Fibroblast of villous mesenchyme (primary cell): ENCODE measurements at regions not wholly inside any gene's neighbourhood (a gene's known extent, or its start where the extent isn't known, plus 50 kb on each side); places are given as distances from the start of the nearest gene placed in this dataset.

Experiments
- DNase-seq: peaks from one replicate; pipeline ENCODE4 v3.0.0-alpha.2; 2010; ENCODE audit warnings: low read depth
- H3K4me3 ChIP-seq: 2 replicates; pipeline ENCODE4 v1.5.1; 2011; ENCODE audit warnings: low read depth, mild to moderate bottlenecking, low read length
- CTCF ChIP-seq: IDR thresholded peaks from 2 replicates; pipeline ENCODE4 v1.5.1; 2012; ENCODE audit warnings: low read depth, mild to moderate bottlenecking, low read length; ENCODE audit not compliant: insufficient read depth

DNA sequence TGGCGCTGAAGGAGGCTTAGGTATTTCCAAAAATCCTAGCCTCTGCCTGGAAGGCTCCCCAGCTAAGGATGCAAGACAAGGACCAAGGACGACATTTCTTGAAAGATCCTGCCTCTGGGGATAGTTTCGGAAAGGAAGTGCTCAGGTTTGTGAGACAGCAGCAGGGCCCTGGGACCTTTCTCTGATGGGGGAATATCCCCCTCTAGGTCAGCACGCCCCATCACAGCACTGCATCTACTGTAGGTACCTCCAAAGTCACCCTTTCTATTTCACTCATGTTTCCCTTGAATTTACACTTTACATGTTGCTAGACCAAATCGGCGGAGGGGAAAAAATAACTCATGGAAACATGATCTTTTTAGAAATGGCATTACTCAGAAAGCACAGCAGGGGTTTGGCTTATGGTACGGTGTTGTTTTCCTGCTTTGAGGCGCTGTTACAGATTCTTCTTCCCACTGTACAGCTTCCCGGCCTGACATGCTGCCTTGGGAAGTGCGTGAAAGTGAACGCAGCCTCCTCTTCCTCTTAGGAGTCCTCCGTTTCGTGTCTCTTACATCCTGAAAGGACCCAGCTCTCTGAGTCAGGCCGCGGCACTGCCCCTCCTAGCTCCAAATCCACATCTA lies 77.2 kb upstream of the DHRSX start:
- no peak for TF ChIP-seq CTCF
- no peak overlapping the region for H3K4me3 ChIP-seq
- DNase-seq, result no peak

DNA sequence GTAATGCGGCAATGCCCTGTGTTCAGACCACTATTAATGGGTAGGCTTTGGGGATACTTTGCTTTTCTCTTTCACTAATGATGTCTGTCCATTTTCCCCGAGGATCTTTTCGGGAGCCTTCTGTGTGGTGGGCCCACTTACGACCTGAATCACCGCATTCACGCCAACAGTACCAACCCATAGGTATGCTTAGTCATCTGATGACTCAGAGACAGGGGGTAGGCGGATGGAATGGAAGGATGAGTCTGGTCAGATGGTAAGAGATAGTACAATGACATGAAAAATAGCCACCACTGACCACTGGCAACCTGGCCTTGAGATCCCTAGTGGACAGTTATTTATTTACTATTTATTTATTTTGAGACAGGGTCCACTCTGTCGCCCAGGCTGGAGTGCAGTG lies 76.0 kb upstream of the DHRSX start:
- no peak for TF ChIP-seq CTCF
- DNase-seq, result no peak

GRCh38 chrX:2574271-2574670 lies 73.5 kb upstream of the DHRSX start:
- DNase-seq, result no peak
- no peak overlapping the region for H3K4me3 ChIP-seq
- TF ChIP-seq CTCF, result no peak

More for the DNA sequence above, 76.0 kb upstream of the DHRSX start:
- no peak overlapping the region for H3K4me3 ChIP-seq

DNA sequence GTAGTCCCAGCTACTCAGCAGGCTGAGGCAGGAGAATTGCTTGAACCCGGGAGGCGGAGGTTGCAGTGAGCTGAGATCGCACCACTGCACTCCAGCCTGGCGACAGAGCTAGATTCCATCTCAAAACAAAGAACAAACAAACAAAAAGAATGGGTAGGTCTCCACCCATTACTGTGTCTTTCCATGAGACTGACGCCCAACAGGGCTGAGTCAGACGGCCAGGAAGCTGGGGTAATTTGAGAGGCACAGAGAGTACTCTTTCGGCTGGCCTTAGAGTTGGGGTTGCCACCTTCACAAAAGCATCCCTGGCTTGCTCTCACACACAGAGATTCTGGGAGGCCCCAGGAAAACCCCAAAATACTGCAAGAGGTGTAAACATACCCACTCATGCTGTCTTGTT lies 72.0 kb upstream of the DHRSX start:
- TF ChIP-seq CTCF, result no peak
- no peak overlapping the region for H3K4me3 ChIP-seq
- DNase-seq, result no peak

GRCh38 chrX:2568125-2568524 lies 67.3 kb upstream of the DHRSX start:
- DNase-seq, result no peak
- no peak overlapping the region for H3K4me3 ChIP-seq
- no peak for TF ChIP-seq CTCF

GRCh38 chrX:2566055-2566454 lies 65.3 kb upstream of the DHRSX start:
- no peak for TF ChIP-seq CTCF
- H3K4me3 ChIP-seq, result no peak overlapping the region
- DNase-seq, result no peak

GRCh38 chrX:2561456-2561855 lies 60.7 kb upstream of the DHRSX start:
- H3K4me3 ChIP-seq, result no peak overlapping the region
- no peak for TF ChIP-seq CTCF
- DNase-seq, result no peak
